ENCODE measurements at regions not wholly inside any gene's neighbourhood (a gene's known extent, or its start where the extent isn't known, plus 50 kb on each side); places are given as distances from the start of the nearest gene placed in this dataset.

- no peak for DNase-seq
Observed at GRCh38 chr4:123031664-123032063, 109.3 kb upstream of the NUDT6 start.

DNA sequence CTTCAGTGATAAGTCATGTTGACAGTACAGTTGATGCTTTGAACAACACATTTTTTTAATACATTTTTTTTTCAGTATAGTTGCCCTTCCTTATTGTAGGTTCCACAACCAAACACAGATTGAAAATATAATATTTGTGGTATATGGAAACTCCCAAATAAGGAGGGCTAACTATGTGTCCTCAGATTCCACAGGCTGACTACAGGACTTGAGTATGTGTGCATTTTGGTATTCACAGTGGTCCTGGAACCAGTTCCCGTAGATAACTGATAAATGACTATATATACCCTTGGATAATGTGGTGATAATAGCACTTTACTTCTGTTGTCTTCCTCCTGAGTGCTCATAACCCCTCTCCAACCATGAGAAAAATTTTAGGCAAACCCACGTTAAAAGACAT is 111.6 kb upstream of the NUDT6 start:
- DNase-seq: no peak

- no peak for DNase-seq
Observed at GRCh38 chr4:123035239-123035638, 112.8 kb upstream of the NUDT6 start.

GRCh38 chr4:123037804-123038203 is 115.4 kb upstream of the NUDT6 start:
- peak; percentile 42 for DNase-seq

GRCh38 chr4:123042095-123042494 is 119.7 kb upstream of the NUDT6 start:
- no peak for DNase-seq

DNA sequence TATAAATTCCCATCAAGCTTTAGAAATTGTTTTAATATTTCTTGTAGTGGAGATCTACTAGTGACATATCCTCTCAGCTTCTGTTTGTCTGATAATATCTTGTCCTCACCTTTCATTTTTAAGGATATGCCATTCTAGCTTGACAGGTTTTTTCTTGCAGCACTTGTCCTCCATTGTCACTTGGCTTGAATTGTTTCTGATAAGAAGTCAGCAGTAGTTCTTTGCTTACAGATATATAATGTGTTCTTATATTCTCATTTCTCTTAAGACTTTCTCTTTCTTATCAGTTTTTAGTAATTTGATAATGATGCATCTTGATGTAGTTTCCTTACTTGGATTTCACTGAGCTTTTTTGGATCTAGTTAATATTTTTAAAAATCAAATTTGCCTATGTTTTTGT is 120.6 kb upstream of the NUDT6 start:
- no peak for DNase-seq

DNA sequence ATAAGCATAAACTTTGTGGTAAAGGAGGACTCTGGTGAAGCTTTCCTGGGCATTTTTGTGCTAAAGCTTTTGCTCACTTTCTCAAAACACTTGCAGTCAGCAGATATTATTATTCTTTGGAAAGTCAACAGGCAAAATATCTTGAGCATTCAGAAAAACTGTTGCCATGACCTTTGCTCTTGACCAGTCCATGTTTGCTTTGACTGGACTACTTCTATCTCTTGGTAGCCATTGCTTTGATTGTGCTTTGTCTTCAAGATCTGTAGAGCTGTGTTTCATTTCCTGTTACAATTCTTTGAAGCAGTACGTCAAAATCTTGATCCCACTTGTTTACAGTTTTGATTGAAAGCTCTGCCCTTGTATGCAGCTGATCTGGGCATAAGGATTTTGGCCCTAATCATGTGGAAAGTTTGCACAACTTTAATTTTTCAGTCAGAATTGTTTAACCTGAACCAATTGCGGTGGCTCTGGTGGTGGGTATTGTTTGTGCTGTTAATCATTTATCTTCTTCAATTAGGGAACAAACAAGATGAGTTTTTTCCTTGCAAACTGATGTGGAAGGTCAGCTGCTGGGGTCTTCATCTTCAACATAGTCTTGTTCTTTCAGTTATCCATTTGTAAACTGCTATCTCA is 121.5 kb upstream of the NUDT6 start:
- no peak for DNase-seq

DNA sequence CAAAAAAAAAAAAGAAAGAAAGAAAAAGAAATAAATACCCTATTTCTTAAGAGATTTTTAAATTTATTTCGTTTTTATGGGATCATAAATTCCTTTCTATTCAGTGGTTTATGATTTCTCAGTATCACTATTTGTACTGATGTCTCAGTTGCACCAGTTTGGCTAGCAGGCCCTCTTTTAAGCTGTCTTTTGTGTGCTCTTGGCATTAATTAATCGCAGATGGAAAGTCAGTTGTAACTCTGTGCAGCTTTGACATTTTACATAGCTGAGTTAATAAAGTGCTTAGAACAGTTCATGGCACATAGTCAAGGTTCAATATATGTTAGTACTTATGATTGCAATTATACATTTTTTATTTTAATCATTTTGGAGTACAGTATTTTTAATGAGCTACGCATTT is 123.7 kb upstream of the NUDT6 start:
- no peak for DNase-seq

- no peak for DNase-seq
Observed at GRCh38 chr4:123050018-123050417, 127.6 kb upstream of the NUDT6 start.

DNA sequence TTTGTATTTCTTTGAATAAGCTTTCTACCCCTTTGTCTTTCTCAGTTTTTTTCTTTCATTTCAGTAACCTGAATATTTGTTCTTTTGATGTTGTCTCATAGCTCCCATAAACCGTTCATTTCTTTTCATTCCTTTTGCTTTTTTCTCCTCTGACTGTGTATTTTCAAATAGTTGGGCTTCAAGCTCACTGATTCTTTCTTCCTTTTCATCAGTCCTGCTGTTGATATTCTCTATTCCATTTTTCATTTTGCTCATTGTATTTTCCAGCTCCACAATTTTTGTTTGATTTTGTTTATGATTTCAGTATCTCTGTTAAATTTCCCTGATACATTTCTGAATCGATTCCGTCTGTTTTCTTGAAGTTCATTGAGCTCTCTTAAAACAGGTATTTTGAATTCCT is 129.6 kb upstream of the NUDT6 start:
- DNase-seq: no peak

GRCh38 chr4:123055943-123056342 is 133.5 kb upstream of the NUDT6 start:
- DNase-seq: peak; percentile 51

- no peak for DNase-seq
Observed at GRCh38 chr4:123060039-123060770, 137.8 kb upstream of the NUDT6 start.

- DNase-seq: peak; percentile 15
Observed at GRCh38 chr4:123064390-123064789, 142.0 kb upstream of the NUDT6 start.

- DNase-seq: no peak
Observed at GRCh38 chr4:123068081-123068480, 145.7 kb upstream of the NUDT6 start.

- no peak for DNase-seq
Observed at GRCh38 chr4:123072060-123072459, 149.7 kb upstream of the NUDT6 start.

DNA sequence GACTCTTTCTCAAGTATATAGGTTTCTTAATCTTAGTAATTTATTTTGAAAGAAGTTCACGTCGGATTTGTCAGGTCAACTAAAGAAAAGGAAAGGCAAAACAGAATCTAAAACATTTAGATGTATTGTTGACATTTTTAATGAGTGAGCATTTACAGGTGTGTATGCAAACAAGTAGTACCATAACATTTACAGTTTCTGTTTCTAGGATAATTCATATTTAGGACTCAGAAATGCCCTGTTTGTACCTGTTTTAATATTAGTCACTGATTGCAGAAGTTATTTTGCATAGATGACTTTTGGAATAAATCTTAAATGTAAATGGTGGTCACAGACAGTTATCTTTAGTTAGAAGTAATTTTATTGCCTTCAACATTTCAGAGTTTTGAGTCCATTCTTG is 151.3 kb upstream of the NUDT6 start:
- no peak for DNase-seq

- no peak for DNase-seq
Observed at GRCh38 chr4:123077330-123077729, 154.9 kb upstream of the NUDT6 start.

- DNase-seq: no peak
Observed at GRCh38 chr4:123081971-123082370, 159.6 kb upstream of the NUDT6 start.

GRCh38 chr4:123083646-123084045 is 161.2 kb upstream of the NUDT6 start:
- no peak for DNase-seq

DNA sequence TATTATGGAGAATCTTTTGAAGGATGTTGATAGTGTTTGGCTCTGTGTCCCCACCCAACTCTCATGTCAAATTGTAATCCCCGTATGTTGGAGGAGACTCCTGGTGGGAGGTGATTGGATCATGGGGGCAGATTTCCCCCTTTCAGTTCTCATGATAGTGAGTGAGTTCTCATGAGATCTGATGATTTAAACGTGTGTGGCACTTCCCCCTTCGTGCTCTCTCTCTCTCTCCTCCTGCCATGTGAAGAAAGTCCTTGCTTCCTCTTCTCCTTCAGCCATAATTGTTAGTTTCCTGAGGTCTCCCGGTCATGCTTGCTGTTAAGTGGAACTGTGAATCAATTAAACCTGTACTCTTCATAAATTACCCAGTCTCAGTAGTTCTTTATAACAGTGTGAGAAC is 166.1 kb upstream of the NUDT6 start:
- DNase-seq: no peak

- DNase-seq: no peak
Observed at GRCh38 chr4:123090886-123091285, 168.5 kb upstream of the NUDT6 start.

DNA sequence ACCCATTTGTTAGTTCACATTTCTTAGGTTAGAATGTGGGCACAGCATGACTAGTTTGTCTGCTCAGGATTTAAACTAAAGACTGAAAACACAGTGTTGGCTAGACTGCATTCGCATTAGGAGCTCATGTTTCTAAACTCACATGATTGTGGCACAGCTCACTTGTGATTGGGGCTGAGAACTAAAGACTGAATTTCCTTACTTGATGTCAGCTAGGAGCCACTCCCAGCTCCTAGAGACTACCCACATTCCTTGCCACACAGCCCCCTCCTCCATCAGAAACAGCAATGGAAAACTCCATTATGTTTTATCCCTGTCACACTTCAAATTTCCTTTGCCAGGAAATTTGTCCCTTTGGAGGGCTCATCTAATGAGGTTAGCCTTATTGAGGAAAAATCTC is 170.2 kb upstream of the NUDT6 start:
- no peak for DNase-seq

GRCh38 chr4:123093236-123093635 is 170.8 kb upstream of the NUDT6 start:
- DNase-seq: no peak

GRCh38 chr4:123096038-123096437 is 173.6 kb upstream of the NUDT6 start:
- DNase-seq: no peak

GRCh38 chr4:123102897-123103471 is 180.6 kb upstream of the NUDT6 start:
- DNase-seq: peak; percentile 46

Measured in HCEC 1CT (cell line).